D341Med (cell line): ENCODE measurements at regions not wholly inside any gene's neighbourhood (a gene's known extent, or its start where the extent isn't known, plus 50 kb on each side); places are given as distances from the start of the nearest gene placed in this dataset.
"Not testable (repeated sequence)": the region's sequence is repeated elsewhere in the genome, so short reads cannot be mapped to it uniquely, and the experiment has no call there.

Source experiments
- DNase-seq: peaks from one replicate; pipeline ENCODE4 v3.0.0; 2012; ENCODE audit warnings: low spot score

DNA sequence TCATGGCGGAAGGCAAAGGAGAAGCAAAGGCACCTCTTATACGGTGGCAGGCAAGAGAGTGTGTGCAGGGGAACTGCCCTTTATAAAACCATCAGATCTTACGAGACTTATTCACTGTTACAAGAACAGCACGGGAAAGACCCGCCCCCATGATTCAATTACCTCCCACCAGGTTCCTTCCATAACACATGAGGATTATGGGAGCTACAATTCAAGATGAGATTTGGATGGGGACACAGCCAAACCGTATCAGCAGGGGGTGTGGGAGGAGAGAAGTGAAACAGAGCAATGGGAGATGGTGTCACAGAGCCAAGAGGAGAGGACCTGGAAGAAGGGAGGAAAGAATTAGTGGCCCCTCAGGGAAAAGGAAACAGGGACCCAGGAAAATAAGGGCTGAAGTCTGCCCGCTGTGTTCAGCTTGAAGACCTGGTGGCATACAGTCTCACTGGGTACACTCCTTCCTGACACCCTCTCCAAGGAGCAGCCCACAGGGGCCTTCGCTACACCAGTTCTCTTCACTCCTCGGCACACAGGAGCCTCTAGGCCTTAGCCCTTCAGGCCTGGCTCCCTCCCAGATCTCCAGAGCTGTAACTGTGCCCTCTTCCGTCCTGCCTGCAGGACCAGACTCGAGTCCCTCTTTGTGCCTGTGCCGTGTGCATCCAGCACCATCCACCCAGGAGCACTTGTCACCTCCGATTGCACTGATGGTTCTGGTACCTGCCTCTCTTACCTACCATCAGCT, 262.1 kb downstream of the EIPR1 start:
- no peak for DNase-seq

DNA sequence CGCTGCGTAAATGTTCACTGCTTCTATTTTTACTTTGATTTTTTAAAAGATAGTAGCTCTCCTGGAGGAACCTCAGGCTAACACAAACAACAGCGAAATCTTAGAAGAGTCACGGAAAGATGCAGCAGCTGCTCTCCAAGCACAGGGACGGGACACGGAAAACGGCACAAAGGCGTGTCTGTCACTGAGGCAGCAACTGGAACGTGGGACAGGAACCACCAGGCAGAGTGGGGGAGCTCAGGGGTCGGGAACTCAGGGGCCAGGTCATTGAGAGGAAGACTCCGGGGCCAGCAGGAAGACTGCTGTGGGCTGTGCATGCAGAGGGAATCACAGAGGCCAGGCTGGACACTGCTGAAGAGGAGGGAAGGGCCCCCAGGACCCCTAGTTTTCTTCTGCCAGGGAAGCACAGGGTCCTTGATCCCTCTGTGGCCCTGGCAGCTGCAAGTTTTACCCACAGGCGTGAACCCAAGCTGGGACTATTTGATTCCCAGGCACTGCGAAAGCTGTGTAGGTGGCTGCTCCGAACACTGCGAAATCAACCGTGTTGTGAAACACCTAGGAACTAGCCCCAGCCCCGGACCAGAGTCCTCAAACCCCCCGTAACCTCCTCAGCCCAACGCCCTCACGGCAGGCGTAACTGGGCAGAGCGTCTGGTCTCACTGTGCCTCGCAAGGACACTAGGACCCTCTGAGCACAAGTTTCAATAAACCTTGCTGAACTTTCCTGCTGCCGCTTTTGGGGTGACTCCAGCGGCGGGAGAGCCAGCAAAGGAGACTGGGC, 263.0 kb downstream of the EIPR1 start:
- DNase-seq, result no peak

DNA sequence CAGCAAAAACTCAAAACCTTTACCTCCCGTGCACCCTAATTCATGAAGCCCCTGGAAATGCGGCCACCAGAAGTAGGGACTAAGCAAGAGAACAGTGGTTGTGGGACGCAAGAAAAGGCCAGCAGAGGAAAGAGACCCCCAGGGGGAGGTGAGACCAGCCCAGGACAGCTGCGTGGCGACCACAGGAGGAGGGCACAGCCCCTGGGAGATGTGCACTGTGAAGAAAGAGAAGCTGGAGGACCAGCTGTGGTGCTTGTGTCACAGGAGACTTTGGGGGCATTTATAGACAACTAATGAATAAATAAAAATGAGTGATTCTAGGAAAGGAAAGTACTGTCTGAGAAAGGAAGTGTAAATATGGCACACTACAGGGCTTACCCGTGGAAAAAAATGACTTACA, 263.8 kb downstream of the EIPR1 start:
- no peak for DNase-seq

DNA sequence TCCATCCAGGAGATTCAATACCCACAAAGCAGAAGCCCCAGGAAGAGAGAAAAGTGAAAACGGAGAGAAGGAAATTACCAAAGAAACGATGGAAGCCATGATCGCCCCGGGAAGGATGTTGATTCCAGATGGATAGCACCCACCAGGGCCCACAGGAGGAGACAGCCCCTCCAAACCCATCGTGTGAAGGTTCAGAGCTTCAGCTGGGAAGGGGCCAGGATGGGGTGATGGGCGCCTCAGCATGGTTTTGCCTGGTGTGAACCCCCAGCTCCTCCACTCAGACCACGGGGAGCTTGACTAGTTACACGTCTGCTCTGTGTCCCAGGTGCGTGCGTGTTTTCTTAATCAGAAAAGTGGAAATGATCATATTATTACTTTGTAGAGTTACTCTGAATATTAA, 264.5 kb downstream of the EIPR1 start:
- no peak for DNase-seq

DNA sequence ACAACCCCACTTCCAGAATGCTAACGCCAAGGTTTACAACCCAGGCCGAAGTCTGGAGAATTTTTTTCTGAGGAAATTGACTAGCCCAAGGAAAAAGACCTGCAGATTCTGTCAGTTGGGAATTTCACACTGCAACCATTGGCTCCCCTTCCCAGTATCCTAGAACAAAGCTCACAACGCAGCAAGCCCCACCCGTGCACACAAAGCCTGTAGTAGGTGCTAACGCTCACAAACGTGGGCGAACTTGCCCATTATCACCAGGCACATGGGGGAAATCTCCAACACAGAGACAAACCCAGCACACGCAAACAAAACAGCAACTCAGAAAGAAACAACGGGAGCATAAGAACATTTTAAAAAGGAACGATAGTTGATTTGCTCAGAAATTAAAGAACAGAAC, 265.1 kb downstream of the EIPR1 start:
- DNase-seq, result no peak

DNA sequence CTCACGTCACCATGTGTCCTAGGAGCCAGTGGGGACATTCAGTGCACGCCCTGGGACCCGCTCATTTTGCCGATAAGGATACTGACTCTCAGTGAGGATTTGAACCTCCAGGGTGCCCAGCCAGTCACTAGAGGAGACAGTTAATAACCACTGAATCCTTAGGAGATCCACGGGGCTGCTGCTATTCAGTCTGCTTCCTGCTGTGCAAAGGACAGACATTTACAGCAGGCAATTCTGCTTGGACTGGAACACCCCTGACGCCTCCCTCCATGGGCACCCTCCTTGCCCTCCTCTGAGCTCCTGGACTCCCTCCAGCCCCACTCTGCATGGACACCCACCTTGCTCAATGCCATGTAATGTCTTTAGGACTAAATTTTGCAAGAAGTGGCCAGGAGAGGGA, 265.5 kb downstream of the EIPR1 start:
- no peak for DNase-seq

DNA sequence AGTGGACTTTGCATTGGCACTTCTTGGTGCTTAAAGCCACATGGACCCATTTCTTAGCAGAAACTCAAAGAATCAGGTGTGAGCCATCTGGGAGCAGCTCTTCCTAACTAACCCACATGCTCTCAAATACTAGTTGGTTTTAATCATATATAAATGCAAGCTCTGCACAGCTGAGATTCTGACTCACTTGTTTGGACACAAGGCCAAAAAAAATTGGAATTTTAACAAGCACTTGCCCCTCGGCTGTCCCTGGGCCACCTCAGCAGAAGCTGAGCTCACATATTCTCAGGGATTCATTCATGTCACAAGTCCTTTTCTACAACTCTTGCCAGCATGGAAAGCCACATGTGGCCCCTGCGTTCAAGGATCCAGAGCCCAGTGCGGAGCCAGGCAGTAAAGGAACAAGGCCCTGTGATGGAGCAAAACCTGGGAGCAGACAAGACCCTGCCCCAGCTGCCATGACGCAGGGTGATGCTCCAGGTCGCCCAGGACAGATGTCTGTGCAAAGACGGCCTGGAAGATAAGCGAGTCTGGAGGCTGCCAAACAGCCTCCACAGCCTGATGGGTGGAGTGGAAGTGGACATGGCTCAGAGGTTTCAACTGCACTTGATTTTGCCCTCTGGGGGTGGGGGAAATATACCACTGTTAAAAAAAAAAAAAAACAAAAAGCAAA, 266.5 kb downstream of the EIPR1 start:
- no peak for DNase-seq

DNA sequence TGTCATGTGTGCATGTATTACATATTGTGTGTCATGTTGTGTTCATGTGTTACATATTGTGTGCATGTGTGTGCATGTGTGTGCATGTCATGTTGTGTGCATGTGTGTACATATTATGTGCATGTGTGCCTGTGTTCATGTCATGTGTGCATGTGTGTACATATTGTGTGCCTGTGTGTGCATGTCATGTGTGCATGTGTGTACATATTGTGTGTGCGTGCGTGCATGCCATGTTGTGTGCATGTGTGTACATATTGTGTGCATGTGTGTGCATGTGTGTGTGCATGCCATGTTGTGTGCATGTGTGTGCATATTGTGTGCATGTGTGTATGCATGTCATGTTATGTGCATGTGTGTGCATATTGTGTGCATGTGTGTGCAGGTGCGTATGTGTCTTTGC, 267.1 kb downstream of the EIPR1 start:
- no peak for DNase-seq

DNA sequence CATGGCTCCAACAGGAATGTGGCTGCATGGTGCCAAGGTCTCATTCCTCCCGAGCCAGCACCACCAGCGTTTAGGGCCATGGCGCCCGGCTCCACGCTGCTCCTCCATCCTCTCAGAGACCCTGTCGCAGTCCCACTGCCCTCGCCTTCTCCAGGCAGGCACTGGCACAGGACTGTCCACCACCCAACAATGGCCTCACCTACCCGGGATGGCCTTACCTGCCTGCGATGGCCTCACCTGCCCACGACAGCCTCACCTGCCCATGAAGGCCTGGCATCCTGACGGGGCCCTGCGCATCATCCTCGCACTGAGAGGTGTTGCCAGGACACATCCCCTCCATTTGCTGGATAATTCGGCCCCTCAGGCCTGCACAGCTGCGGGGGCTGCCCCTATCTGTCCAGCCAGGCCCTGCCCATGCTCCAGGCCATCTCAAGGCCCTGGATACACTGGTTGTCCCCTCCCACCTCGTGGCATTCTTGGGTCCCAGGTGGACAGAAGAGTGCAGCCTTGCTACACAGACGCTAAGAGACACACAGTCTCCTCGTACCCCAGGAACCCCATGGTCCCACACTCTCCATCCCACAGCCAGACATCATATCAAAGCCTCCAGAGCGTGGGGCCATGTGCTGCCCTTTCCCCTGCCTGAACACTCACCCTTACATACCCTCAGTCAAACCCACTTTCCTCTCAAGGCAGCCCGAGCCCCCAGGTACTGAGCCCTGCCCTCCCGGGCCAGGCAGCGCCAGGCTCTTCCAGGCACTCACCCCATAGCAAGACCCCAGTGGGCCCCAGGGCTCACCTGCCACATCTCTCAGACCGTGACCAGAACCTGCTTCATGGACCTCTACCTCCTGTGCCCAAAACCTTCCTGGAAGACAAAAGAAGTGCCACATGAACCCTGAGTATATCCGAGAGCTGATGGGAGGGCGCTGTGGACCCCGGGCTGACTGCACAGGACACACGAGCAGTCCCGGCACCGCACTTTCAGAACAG, 268.6 kb downstream of the EIPR1 start:
- no peak for DNase-seq

DNA sequence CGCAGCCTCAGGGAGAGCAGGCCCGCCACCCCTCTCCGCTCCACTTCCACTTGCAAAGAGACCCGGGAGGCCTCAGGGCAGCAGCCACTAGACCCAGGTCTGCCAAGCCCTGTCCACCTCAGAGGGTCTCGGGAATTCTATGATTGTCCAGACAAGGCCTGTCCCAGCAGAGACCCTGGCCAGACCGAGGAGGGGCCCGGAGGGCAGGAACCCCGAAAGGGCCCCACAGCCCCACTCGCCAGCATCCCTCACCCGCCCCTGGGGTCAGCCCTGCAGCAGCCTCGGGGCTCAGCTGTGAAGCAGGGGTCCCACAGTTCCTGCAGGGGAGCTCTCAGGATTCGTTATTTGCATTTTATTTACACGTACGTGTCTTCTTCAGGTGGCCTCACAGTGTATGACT, 269.5 kb downstream of the EIPR1 start:
- no peak for DNase-seq

DNA sequence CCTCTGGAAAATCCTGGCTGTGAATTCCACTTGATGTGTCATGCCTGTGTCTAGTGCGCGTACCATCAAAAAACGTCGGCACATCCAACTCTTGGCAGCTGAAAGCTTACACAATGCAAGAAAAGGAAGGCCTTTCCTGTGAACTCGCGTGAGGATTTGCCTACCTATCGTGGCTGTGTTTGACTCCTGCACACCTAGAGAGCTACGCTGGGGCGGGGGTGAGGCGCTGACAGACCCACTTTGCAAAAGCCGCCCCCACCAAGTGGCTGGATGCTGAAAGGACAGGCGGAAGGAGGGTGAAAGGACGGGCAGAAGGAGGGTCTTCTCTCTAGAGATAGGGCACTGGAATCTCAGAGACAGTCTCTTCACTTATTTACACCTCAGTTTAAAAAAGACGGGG, 270.1 kb downstream of the EIPR1 start:
- peak; percentile 15 for DNase-seq

DNA sequence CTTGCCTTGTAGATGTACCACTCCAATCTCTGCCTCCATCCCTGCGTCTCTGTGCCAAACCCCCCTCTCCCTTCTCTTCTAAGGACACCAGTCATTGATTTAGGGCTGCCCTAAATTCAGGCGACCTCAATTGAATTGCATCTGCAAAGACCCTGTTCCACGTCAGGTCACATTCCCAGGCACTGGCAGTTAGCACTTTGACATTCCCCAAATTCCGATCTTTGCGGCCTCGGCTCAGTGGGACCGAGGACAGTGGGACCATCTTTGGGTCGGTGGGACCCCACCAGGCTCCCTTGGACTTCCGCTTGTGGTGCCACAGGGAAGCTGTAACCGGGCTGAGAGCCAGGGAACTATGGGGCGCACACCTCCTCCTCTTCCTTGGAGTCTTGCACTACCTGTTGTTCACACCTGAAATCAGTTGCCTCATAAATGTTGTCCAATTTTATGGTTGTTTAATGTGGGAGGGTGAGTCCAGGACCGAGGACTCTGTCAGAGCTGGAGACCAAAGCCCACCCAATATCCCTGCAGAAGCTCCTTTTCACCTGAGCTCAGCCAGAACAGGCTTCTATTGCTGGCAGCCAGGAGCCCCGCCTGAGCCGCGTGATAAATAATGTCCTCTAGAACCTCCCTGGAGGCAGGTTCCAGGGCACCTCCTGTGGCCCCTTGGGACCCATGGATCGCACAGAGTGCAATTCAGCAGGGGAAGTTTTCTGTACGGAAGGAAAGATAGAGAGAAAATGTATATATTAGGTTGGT, 271.6 kb downstream of the EIPR1 start:
- DNase-seq, result no peak

DNA sequence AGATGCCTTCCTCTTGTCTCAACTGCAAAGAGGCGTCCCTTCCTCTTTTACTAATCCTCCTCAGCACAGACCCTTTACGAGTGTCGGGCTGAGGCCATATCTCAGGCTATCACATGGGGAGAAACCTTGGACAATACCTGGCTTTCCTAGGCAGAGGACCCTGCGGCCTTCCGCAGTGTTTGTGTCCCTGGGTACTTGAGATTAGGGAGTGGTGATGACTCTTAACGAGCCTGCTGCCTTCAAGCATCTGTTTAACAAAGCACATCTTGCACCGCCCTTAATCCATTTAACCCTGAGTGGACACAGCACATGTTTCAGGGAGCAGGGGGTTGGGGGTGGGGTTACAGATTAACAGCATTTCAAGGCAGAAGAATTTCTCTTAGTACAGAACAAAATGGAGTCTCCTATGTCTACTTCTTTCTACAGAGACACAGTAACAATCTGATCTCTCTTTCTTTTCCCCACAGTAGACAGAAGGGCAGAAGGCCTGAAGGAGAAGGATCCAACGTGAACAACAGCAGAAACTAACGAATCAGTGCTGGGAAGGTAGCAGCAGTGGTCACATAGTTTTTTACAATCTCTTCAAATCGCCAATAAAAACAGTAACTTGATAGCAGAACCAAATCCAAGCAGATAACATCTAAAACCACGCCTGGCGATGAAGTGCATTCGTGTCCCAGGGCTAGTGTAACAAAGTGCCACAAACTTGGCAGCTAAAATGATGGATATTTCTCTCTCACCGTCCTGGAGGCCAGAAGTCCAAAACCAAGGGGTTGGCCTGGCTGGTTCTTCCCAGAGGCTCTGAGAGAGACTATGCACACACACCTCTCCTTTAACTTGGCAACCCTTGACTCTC, 272.4 kb downstream of the EIPR1 start:
- not testable (repeated sequence) for DNase-seq

DNA sequence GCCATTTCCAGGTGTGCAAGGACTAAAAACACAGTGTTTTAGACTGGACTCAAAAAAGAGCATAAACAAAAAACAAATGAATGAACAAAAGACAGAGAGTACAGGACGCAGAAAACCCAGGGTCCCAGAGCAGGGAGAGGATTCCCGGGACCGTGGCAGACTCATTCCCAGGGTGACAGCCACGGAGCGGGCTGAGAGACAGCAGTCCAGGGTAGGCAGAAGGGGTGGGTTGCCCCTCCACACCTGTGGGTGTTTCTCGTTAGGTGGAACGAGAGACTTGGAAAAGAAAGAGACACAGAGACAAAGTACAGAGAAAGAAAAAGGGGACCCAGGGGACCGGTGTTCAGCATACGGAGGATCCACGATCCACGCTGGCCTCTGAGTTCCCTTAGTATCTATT, 273.4 kb downstream of the EIPR1 start:
- DNase-seq, result no peak

DNA sequence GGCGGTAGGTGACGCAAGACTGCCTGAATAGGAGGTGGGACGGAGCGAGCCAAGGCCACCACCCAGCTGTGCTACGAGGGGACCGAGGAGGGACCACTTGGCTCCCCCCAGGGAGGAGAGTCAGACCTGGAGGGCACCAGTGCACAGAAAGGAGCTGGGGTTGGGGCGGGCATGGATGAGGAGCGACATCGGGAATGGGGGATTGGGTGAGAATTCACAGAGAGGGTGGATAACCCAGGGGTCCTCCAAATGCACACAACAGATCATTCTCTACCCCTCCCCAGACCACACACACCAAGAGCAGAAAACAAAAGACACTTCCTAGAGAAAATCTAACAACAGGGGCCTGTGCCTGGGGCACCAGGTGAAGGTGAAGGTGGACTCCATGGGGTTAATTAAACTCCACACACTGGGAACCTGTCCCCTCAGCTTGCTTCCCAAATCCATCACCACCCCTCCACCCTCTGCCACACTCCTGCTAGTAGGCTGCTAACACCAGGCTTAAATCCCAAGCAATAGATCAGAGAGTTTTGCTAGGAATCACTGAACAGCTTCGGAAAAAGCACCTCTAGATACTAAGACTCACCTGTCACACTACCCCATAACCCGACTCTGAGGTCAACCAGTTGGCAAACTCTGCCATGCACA, 274.6 kb downstream of the EIPR1 start:
- no peak for DNase-seq

DNA sequence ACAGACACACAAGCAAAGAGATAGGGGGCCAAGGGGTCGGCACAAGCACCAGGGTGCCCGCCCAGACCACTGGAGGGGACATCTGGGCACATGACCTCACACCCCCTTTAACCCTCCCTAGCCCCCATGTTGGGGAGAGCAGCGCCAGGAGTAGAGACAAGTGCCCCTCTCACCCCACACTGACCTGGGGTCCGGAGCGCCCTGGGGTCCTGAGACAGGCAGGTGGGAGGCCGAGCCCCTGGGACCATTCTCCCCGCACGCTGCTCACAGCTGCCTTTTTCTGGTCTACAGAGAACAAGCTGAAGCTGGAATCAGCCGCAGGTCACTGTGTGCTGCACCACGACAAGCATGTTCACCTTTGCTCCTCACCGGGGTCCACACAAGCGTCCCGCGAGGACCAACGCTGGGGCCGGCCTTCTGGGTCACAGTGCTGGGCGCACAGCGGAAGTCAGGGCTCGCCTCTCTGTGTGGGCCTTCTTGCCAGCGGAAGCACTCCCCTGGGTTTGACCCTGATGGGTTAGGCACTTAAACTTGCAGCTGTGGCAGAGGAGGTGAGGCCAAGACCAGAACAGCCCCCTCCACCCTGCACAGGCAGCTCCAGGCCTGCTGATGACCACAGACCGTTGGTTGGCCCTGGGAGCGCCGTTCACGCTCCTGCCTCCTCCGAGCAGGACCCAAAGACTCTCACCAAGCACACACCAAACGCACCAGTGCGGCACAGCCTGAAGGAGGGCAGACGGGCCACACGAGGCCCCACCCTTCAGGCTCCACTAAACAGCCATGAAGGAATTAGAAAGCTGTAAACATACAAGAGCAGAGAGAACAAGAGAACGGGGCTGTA, 275.3 kb downstream of the EIPR1 start:
- DNase-seq, result no peak

DNA sequence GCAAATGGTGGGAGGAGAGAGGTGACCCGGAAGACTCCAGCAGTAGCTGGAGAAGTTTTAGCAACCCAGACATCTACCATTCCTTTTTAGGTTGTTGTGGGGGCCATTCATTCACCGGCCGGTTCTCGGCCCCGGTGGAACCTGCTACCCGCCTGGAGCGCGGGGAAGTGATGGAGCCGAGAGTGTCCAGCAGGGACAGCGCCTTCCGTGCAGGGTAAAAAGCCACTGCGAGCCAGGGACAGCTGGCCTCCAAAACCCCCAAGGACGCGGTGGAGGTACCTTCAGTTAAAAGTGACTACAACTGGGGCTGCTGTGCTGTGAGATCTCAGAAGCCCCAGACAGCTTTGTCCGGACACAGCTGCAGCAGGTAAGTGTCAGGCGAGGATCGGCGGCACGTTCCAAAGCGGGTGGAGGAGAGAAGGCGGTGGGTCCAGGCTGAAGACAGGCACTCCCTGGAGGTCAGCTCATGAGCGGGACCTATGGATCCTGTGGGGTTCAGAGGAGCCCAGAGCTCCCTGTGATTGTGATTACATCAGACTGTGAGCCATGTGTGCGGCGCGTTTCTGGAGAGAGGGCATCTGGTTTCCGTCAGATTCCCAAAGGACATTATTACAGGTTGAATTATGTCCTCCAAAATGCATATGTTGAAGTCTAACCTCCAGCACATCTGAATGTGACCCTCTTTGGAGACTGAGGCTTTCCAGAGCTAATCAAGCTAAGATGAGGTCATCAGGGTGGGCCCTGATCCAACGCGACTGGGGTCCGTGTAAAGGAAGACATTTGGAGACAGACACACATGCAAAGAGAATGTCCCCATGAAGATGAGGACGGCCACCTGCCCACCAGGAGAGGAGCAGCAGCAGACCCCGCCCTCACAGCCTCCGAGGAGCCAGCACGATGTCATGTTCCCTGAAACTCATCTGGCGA, 276.3 kb downstream of the EIPR1 start:
- DNase-seq, result no peak

DNA sequence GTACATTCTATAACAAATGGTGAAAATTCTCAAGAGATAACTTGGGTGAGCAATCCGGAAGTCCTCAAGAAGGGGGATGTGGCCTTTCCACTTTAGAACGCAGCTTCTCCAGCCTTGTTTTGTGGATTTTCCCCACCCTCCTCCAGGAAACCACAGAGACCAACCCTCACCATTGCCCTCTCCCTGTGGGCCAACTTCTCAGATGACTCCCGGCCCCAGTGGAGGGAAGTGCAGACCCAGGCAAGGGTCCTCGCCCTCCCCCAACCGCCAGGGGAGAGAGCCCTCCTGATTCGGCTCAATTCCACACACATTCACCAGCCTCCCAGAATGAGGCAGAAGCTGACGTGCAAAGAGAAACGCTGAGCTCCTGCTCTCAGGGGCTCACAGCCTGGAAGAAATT, 277.2 kb downstream of the EIPR1 start:
- DNase-seq, result no peak
